ENCODE measurements at regions not wholly inside any gene's neighbourhood (a gene's known extent, or its start where the extent isn't known, plus 50 kb on each side); places are given as distances from the start of the nearest gene placed in this dataset.

- Histone ChIP-seq H3K27me3 (ENCODE audit: insufficient read depth, low read length) (no peaks in the 10 kb centered on the region), H3K4me1 (ENCODE audit: control insufficient read depth in 1 of 2, insufficient read depth in 2 of 2, low read length in 2 of 2) (no peaks in the 10 kb centered on the region), H3K9me2 (ENCODE audit: insufficient read depth) (no peaks in the 10 kb centered on the region), H3K4me3 (replicated peaks in 1 of 2; ENCODE audit: low read depth in 1 of 2, low read length in 2 of 2) (no peak overlapping the region), H4K20me1 (ENCODE audit: insufficient read depth) (no peaks in the 10 kb centered on the region), H3K9ac (ENCODE audit: low read length) (no peak overlapping the region), H3K79me2 (ENCODE audit: insufficient read depth, low read length) (no peaks in the 10 kb centered on the region), H3K4me2 (ENCODE audit: low read length) (no peak overlapping the region), H2AFZ (ENCODE audit: low read depth, low read length, poor library complexity, severe bottlenecking) (no peak overlapping the region), H3K36me3 (ENCODE audit: control insufficient read depth in 1 of 2, insufficient read depth in 2 of 2, low read length in 2 of 2) (no peaks in the 10 kb centered on the region), H3K27ac (ENCODE audit: low read depth, low read length) (no peak overlapping the region), H3K9me3 (ENCODE audit: control insufficient read depth in 1 of 2, insufficient read depth in 1 of 2, low read depth in 1 of 2, low read length in 2 of 2) (no peaks in the 10 kb centered on the region)
- DNase-seq (ENCODE audit: low read depth, low spot score) (no peak), ATAC-seq (no peak)
- intact Hi-C loops (cut with micrococcal nuclease), result no loop called here
- ChIA-PET RAD21 (ENCODE audit: low non-redundant PET in 1 of 2, low total read pairs in 2 of 2, uncharacterized antibody in 2 of 2, unreplicated experiment in 2 of 2) (no interaction called here), CTCF (no interaction called here), POLR2A (no interaction called here)
- no peak for TF ChIP-seq CTCF (IDR thresholded peaks at IDR 0.05 in 2 of 3, conservative IDR thresholded peaks at IDR 0.05 in 1 of 3; ENCODE audit: borderline replicate concordance in 1 of 3, insufficient read depth in 1 of 3, low read depth in 2 of 3, low read length in 2 of 3)
- no peak for TF ChIP-seq JUND (IDR thresholded peaks at IDR 0.05)
- no peak for TF ChIP-seq ZBTB33 (IDR thresholded peaks at IDR 0.05; ENCODE audit: extremely low read depth, insufficient replicate concordance, low read length)
- no peak for TF ChIP-seq SIN3A (IDR thresholded peaks at IDR 0.05; ENCODE audit: low read depth)
- no peak for TF ChIP-seq EGR1 (IDR thresholded peaks at IDR 0.05; ENCODE audit: low read depth)
- TF ChIP-seq ZNF274 (IDR thresholded peaks at IDR 0.05; ENCODE audit: low read depth, low read length), result no peak
- no peak for TF ChIP-seq ELF1 (IDR thresholded peaks at IDR 0.05; ENCODE audit: borderline replicate concordance, low read depth)
- TF ChIP-seq REST (IDR thresholded peaks at IDR 0.05; ENCODE audit: low read depth), result no peak
- no peak for TF ChIP-seq FOSL1 (IDR thresholded peaks at IDR 0.05; ENCODE audit: low read depth)
- TF ChIP-seq ZFX (IDR thresholded peaks at IDR 0.05), result no peak
- TF ChIP-seq RAD21 (IDR thresholded peaks at IDR 0.05; ENCODE audit: low read depth), result no peak
- no TSS peak for BruUV-seq (replicated peaks)
Observed at GRCh38 chr1:57803586-57803985, 379.7 kb upstream of the DAB1 start.
